Retinal pigment epithelial cell (primary cell): ENCODE measurements at regions not wholly inside any gene's neighbourhood (a gene's known extent, or its start where the extent isn't known, plus 50 kb on each side); places are given as distances from the start of the nearest gene placed in this dataset.
"Not testable (repeated sequence)": the region's sequence is repeated elsewhere in the genome, so short reads cannot be mapped to it uniquely, and the experiment has no call there.

ENCODE experiments used
- DNase-seq: peaks from one replicate; pipeline ENCODE4 v3.0.0-alpha.2; 2010; ENCODE audit warnings: low read depth
- H3K4me3 ChIP-seq: 2 replicates; pipeline ENCODE4 v1.5.1; 2011; ENCODE audit warnings: mild to moderate bottlenecking, low read length, control low read depth, moderate library complexity
- CTCF ChIP-seq: conservative IDR thresholded peaks from 2 replicates; pipeline ENCODE4 v1.5.1; 2011; ENCODE audit warnings: low read depth, low read length, control low read depth, inconsistent platforms

GRCh38 chr3:107189158-107189791 lies 188.0 kb upstream of the CCDC54 start:
- no peak overlapping the region for H3K4me3 ChIP-seq
- no peak for DNase-seq
- TF ChIP-seq CTCF = no peak

- no peak for DNase-seq
- TF ChIP-seq CTCF = no peak
- H3K4me3 ChIP-seq = no peak overlapping the region
Measured at GRCh38 chr3:107193116-107193515, 184.1 kb upstream of the CCDC54 start.

- DNase-seq = no peak
- TF ChIP-seq CTCF = no peak
- no peak overlapping the region for H3K4me3 ChIP-seq
Measured at GRCh38 chr3:107198581-107199181, 178.6 kb upstream of the CCDC54 start.

GRCh38 chr3:107201146-107201545 lies 176.1 kb upstream of the CCDC54 start:
- no peak overlapping the region for H3K4me3 ChIP-seq
- TF ChIP-seq CTCF = no peak
- no peak for DNase-seq

GRCh38 chr3:107202885-107203284 lies 174.4 kb upstream of the CCDC54 start:
- DNase-seq, H3K4me3 ChIP-seq: not testable (repeated sequence)

- no peak for DNase-seq
- no peak for TF ChIP-seq CTCF
- no peak overlapping the region for H3K4me3 ChIP-seq
Measured at GRCh38 chr3:107204121-107204520, 173.1 kb upstream of the CCDC54 start.

GRCh38 chr3:107205358-107205757 lies 171.9 kb upstream of the CCDC54 start:
- DNase-seq = no peak
- H3K4me3 ChIP-seq = no peak overlapping the region
- TF ChIP-seq CTCF = no peak
